ENCODE measurements at regions not wholly inside any gene's neighbourhood (a gene's known extent, or its start where the extent isn't known, plus 50 kb on each side); places are given as distances from the start of the nearest gene placed in this dataset.

DNA sequence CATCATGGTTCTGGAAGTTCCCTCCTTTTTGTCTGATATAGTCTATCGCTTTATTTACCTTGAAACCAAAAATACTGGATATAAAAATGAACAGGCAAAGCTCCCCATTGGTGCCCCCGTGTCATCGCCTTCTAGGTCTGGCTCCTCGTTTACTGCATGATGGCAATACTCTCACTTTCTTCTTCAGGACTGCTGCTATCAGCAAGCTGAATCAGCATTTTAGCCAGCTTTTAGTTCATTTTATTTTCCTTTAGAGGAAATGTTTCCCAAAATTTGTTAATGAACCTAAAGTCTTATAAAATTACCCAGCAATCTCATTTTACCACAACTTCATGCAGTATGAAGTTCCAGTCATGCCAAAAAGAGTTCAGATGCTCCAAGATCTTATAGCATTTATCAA, 80.5 kb downstream of the ZIC3 start:
- no peak overlapping the region for H3K27ac Mint-ChIP-seq
- DNase-seq, result no peak
- H3K4me3 Mint-ChIP-seq, result no peak overlapping the region
- H3K9me3 Mint-ChIP-seq, result no peaks in the 10 kb centered on the region
- H3K4me1 Mint-ChIP-seq, result no peaks in the 10 kb centered on the region
- peaks cover 0 to 8% (median 6%) of the 10 kb centered on the region in 3 donors for H3K27me3 Mint-ChIP-seq (ENCODE audit: low read depth in 3 of 3)
- H3K36me3 Mint-ChIP-seq, result no peaks in the 10 kb centered on the region

DNA sequence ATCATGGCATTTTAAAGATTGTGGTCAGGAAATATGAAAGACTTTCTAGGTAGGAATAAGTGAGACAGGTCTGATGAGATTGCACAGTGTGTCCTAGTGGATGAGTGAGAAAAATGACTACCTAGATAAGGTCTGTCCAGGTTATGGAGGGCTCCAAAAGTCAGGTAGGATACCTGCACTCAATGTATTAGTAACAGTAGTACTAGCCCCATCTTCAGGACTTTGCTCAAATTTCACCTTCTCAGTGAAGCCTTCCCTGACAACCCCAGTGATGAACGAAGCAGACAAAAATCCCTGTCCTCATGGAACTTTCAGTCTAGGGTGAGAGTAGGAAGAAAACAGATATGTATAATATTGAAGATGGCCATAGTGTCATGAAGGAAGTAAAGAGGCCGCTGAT, 85.7 kb downstream of the ZIC3 start:
- no peaks in the 10 kb centered on the region for H3K36me3 Mint-ChIP-seq
- no peak overlapping the region for H3K4me3 Mint-ChIP-seq
- no peaks in the 10 kb centered on the region for H3K4me1 Mint-ChIP-seq
- peaks cover 0 to 5% (median 3%) of the 10 kb centered on the region in 3 donors for H3K27me3 Mint-ChIP-seq (ENCODE audit: low read depth in 3 of 3)
- H3K27ac Mint-ChIP-seq, result no peak overlapping the region
- DNase-seq, result no peak
- peaks cover 0 to 3% (median 0%) of the 10 kb centered on the region in 6 donors for H3K9me3 Mint-ChIP-seq

DNA sequence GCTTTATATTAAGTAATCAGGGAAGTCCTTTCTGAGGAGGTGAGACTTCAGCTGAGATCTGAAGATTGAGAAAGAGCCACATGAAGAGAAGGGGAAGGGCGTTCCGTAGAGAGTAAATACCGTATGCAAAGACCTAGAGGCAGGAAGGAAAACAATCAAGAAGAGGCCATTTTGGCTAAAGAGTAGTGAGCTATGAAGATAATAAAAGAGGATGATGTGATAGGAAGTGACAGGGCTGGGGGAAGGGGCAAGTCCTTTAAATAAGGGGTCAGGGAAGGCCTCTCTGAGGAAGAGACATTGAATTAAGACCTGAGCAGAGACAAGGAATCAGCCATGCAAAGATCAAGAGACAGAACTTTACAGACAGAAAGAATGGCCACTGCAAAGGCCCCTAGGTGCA, 86.2 kb downstream of the ZIC3 start:
- H3K4me1 Mint-ChIP-seq, result no peaks in the 10 kb centered on the region
- H3K4me3 Mint-ChIP-seq, result no peak overlapping the region
- no peak overlapping the region for H3K27ac Mint-ChIP-seq
- no peak for DNase-seq
- peaks cover 0 to 3% (median 0%) of the 10 kb centered on the region in 6 donors for H3K9me3 Mint-ChIP-seq
- no peaks in the 10 kb centered on the region for H3K36me3 Mint-ChIP-seq
- peaks cover 0 to 5% (median 3%) of the 10 kb centered on the region in 3 donors for H3K27me3 Mint-ChIP-seq (ENCODE audit: low read depth in 3 of 3)

DNA sequence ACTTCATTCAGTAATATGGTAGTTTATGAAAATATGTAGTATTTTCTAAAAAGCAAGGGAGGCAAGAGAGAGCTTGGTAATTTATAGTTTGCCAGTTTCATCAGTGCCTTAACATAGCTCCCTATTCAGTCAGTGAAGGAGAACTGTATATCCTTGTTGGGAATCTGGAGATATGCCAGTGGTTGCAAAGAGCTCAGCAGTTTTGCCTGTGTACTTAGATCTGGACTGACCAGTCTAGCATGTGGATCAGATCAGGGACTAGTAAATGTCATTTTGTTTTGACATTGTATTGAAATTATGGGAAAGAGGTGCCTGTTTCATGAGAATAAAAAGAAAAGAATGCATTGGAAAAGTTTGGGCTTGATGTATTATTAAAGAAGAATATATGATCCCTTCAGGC, 88.6 kb downstream of the ZIC3 start:
- no peak overlapping the region for H3K4me3 Mint-ChIP-seq
- peaks cover 0 to 3% (median 0%) of the 10 kb centered on the region in 6 donors for H3K9me3 Mint-ChIP-seq
- peaks cover 0 to 2% (median 0%) of the 10 kb centered on the region in 3 donors for H3K27me3 Mint-ChIP-seq (ENCODE audit: low read depth in 3 of 3)
- DNase-seq, result no peak
- H3K4me1 Mint-ChIP-seq, result no peaks in the 10 kb centered on the region
- H3K27ac Mint-ChIP-seq, result no peak overlapping the region
- no peaks in the 10 kb centered on the region for H3K36me3 Mint-ChIP-seq

DNA sequence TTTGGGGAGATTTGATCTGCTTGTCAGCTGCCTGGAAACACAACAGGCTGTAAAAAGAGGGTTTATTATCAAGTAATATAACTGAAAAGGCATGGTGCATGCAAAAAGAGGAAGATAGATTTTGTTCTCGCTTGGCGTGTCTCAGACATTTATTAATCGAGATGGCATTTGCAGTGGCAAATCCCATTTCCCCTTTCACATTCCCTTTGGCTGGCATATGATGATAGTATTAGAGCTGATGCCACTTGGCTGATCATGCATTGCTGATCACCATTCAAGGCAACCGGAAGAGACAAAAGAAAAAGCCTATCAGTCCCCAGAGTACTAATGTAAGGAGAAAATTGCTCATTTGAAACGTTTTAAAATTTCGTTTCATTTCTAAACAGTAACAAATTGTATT, 101.8 kb downstream of the ZIC3 start:
- no peak overlapping the region for H3K27ac Mint-ChIP-seq
- H3K4me3 Mint-ChIP-seq, result no peak overlapping the region
- DNase-seq, result no peak
- H3K27me3 Mint-ChIP-seq (ENCODE audit: low read depth in 3 of 3), result peaks cover 2 to 11% (median 3%) of the 10 kb centered on the region in 3 donors
- no peaks in the 10 kb centered on the region for H3K36me3 Mint-ChIP-seq
- peaks cover 0 to 2% (median 0%) of the 10 kb centered on the region in 6 donors for H3K9me3 Mint-ChIP-seq
- H3K4me1 Mint-ChIP-seq, result no peaks in the 10 kb centered on the region

DNA sequence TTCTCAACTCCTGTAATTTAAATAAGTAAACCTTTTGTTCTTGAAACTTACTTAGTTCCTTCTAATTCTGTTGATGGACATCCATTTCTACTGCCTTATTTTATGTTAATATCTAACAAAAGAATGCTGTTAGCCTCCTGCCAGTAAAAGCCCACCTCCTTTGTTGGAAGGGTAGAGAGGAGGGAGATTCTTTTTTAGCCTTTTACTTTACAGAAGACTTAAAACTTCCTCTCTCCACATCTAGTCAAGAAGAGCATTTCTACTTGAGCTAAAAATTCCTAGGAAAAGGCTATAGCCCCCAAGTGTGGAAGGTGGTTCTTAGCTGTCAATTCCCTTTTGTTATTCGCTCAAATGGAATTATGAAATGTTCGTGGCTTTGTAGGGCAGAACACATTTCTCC, 118.7 kb downstream of the ZIC3 start:
- H3K27ac Mint-ChIP-seq, result no peak overlapping the region
- no peaks in the 10 kb centered on the region for H3K36me3 Mint-ChIP-seq
- no peaks in the 10 kb centered on the region for H3K9me3 Mint-ChIP-seq
- peaks cover 0 to 3% (median 2%) of the 10 kb centered on the region in 3 donors for H3K27me3 Mint-ChIP-seq (ENCODE audit: low read depth in 3 of 3)
- no peaks in the 10 kb centered on the region for H3K4me1 Mint-ChIP-seq
- no peak overlapping the region for H3K4me3 Mint-ChIP-seq
- DNase-seq, result no peak

DNA sequence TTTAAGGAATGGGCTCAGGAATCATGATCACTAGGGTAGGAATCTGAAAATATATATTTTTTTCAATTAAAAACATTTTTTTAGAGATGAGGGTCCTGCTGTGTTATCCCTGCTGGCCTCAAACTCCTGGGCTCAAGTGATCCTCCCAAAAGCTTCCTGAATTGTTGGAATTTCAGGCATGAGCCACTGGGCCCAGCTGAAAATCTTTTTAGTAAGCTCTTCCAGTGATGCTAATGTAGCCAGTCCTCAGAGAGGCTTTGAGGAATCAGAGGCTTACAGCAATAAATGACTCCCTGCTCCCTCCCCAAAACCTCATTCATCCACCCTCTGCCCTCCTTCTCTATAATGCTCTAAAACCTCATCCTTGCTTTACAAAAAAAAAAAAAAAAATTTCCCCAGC, 129.5 kb downstream of the ZIC3 start:
- no peaks in the 10 kb centered on the region for H3K4me1 Mint-ChIP-seq
- no peak overlapping the region for H3K27ac Mint-ChIP-seq

DNA sequence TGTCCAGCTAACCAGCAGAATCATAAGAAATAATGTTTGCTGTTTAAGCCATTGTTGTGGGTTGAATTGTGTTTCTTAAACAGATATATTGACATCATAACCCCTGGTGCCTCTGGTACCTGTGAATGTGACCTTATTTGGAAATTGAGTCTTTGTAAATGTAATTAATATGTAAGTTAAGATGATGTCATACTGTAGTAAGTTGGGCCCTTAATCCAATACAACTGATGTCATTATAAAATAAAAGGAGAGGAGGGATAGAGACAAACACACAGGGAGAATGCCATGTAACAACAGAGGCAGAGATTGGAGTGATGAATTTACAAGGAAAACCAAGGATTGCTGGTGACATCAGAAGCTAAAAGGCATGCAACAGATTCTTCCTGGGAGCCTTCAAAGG, 141.4 kb downstream of the ZIC3 start:
- DNase-seq, result no peak
- no peaks in the 10 kb centered on the region for H3K4me1 Mint-ChIP-seq
- no peak overlapping the region for H3K4me3 Mint-ChIP-seq
- no peak overlapping the region for H3K27ac Mint-ChIP-seq
- H3K36me3 Mint-ChIP-seq, result no peaks in the 10 kb centered on the region
- peaks cover 0 to 6% (median 2%) of the 10 kb centered on the region in 3 donors for H3K27me3 Mint-ChIP-seq (ENCODE audit: low read depth in 3 of 3)
- peaks cover 0 to 2% (median 0%) of the 10 kb centered on the region in 6 donors for H3K9me3 Mint-ChIP-seq

More for the DNA sequence above, 129.5 kb downstream of the ZIC3 start:
- Mint-ChIP-seq H3K36me3 (no peaks in the 10 kb centered on the region), H3K27me3 (ENCODE audit: low read depth in 3 of 3) (peaks cover 0 to 8% (median 0%) of the 10 kb centered on the region in 3 donors), H3K9me3 (no peaks in the 10 kb centered on the region), H3K4me3 (no peak overlapping the region)
- no peak for DNase-seq

DNA sequence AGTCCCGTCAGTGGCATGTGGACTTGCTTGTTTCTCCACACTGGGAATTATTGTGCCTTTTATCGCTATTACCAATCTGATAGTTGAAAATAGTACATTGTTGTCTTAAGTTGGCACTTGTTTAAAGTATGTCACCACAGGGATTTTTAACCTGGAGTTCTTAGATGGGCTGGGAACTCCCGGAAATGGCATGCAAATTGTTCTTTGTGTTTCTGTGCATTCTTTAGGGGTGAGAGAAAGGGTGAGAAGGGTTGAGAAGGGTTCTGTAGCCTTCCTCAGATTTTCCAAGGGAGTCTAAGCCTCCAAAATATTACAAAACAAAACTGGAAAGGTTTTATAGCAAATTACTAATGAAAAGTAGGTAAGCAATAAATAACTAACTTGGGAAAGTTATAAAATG, 176.9 kb downstream of the ZIC3 start:
- peaks cover 0 to 2% (median 0%) of the 10 kb centered on the region in 3 donors for H3K27me3 Mint-ChIP-seq (ENCODE audit: low read depth in 3 of 3)

DNA sequence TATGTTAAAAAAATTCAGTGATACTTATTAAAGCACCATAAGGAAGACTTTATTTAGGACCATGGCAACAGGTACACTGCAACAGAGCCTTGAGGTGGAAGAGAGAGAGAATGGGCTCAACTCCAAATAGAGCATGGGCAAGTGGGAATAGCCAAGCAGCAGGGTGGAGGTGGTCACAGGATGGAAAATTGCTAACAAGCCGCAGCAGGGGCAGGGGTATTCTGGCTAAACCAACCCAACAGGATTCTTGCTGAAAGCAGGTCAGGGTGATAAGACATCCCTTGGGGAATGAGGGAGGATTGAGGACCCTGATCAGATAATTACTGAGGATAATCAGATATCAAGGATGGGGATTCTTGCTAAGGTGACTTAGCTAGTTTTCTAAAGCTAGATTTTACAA, 177.5 kb downstream of the ZIC3 start:
- no peak for DNase-seq
- Mint-ChIP-seq H3K36me3 (no peaks in the 10 kb centered on the region), H3K27ac (no peak overlapping the region), H3K27me3 (ENCODE audit: low read depth in 3 of 3) (peaks cover 0 to 2% (median 0%) of the 10 kb centered on the region in 3 donors), H3K4me1 (no peaks in the 10 kb centered on the region), H3K9me3 (peaks cover 0 to 3% (median 0%) of the 10 kb centered on the region in 6 donors), H3K4me3 (no peak overlapping the region)

More for the DNA sequence above, 176.9 kb downstream of the ZIC3 start:
- no peak overlapping the region for H3K4me3 Mint-ChIP-seq
- no peaks in the 10 kb centered on the region for H3K4me1 Mint-ChIP-seq
- DNase-seq, result no peak
- no peaks in the 10 kb centered on the region for H3K36me3 Mint-ChIP-seq
- H3K9me3 Mint-ChIP-seq, result peaks cover 0 to 3% (median 0%) of the 10 kb centered on the region in 6 donors
- H3K27ac Mint-ChIP-seq, result no peak overlapping the region

DNA sequence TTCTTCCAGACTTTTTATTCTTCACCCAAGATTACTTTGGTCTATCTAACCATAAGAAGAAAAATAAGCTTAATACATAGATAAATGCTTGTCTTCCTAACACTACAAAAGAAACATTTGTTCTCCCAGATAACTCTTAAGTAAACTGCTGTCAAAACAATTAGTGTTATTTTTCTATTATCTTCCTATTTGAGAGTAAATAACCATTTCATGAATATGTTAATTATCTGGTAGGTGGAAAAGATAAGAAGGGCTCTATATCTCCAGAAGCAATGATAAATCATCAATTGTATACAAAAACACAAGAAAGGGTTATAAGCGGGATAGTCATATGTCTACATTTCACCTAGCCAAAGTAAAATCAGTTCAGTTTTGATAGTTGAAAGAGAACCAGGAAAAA, 180.4 kb downstream of the ZIC3 start:
- no peak for DNase-seq
- H3K27ac Mint-ChIP-seq, result no peak overlapping the region
- no peaks in the 10 kb centered on the region for H3K4me1 Mint-ChIP-seq
- no peaks in the 10 kb centered on the region for H3K36me3 Mint-ChIP-seq
- H3K4me3 Mint-ChIP-seq, result no peak overlapping the region
- peaks cover 0 to 3% (median 2%) of the 10 kb centered on the region in 3 donors for H3K27me3 Mint-ChIP-seq (ENCODE audit: low read depth in 3 of 3)
- H3K9me3 Mint-ChIP-seq, result no peaks in the 10 kb centered on the region

DNA sequence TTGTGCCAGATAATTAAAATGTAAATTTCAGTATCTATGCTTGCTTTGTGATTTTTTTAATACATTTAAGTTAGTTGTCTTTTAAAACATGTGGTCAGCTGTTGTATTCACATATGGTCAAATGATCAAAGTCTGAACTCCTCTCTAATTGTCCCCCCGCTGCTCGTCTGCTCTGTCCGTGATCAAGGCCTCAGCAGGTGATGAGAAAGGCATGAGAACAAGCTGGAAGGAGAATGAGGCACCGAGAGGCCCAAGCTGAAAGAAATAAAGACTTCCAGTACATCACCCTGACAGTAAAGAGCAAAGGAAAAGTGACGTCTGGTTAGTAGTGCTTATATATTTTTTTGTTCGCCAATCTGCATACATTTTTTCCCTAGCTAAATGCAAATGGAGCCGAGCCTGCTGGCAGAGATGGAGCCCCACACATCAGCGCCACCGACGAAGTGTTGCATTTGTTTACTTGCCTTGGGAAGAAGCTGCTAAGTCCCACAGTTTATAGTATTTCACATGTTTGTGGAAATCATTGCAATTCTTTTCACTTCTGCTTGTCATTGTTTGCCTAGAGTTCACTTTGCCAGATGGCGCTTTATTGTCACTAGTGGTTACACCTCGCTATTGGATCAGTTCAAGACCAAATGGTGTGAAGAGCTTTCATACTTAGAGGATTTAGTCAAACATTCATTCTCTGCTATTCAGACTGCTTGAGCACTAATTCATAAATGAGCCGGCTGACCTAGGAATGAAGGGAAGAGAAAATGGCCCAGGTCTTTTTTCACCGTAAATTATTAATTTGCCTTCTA, 181.5 kb downstream of the ZIC3 start:
- H3K27me3 Mint-ChIP-seq (ENCODE audit: low read depth in 3 of 3), result peaks cover 0 to 3% (median 2%) of the 10 kb centered on the region in 3 donors
- H3K4me3 Mint-ChIP-seq, result no peak overlapping the region
- H3K4me1 Mint-ChIP-seq, result no peaks in the 10 kb centered on the region
- H3K9me3 Mint-ChIP-seq, result no peaks in the 10 kb centered on the region
- DNase-seq, result no peak
- no peak overlapping the region for H3K27ac Mint-ChIP-seq
- no peaks in the 10 kb centered on the region for H3K36me3 Mint-ChIP-seq

DNA sequence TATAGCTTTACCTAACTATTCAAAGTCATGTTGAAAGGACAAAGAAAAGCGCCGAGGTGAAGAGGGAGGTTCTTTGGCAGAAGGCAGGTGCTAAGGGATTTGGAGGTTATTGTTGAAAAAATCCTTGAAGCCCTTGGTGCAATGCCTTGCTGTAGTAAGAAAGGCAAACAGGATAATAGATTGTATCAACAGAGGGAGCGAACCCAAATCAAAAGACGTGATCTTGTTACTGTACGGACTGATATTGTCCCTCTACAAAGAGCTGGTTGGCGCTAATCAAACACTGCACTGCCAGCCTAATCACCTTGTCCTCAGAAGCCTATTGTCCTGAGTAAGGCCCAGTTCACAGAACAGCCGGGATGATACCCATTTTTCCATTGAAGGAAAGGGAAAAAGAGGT, 182.9 kb downstream of the ZIC3 start:
- Mint-ChIP-seq H3K36me3 (no peaks in the 10 kb centered on the region), H3K27ac (no peak overlapping the region), H3K4me3 (no peak overlapping the region), H3K4me1 (no peaks in the 10 kb centered on the region), H3K27me3 (ENCODE audit: low read depth in 3 of 3) (peaks cover 0 to 3% (median 2%) of the 10 kb centered on the region in 3 donors), H3K9me3 (no peaks in the 10 kb centered on the region)
- DNase-seq, result no peak

DNA sequence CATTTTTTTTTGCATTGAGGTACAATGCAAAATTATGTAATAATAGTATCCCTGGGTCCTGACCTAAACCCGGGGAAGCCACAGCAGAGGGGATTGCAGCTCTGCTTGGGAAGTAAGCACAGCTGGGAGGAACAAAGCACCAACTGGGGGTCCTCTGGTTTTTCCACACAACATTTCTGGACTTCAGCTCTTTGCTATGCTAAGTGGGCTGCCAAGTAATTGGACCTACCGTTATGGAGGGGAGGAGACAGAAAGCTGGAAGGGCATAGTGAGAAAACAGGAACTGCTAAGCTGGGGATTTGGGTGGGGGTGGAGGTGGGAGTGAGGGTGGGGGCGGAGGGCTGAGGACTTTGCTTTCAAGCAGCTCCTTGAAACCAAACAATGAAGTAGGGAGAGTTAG, 183.3 kb downstream of the ZIC3 start:
- Mint-ChIP-seq H3K27ac (no peak overlapping the region), H3K27me3 (ENCODE audit: low read depth in 3 of 3) (peaks cover 0 to 3% (median 2%) of the 10 kb centered on the region in 3 donors), H3K36me3 (no peaks in the 10 kb centered on the region), H3K4me3 (no peak overlapping the region), H3K4me1 (no peaks in the 10 kb centered on the region), H3K9me3 (no peaks in the 10 kb centered on the region)
- DNase-seq, result no peak

DNA sequence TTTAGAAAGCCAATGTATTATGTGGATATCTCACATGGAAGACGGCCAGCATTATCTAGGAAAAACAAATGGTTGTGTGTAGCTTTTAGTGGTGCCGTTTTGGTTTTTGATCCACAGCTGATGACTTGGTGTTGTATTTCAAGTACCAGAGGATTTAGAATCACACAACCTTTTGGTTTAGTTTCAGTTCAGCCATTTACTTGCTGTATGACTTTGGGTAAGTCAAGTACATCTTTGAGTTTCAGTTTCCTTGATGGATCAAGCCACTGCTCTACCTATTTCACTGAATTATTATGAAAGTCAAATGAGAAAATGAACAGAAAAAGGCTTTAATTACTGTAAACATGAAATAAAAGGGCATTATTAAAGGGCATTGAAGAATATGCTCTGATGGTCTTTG, 205.6 kb downstream of the ZIC3 start:
- DNase-seq, result no peak
- Mint-ChIP-seq H3K4me1 (no peaks in the 10 kb centered on the region), H3K27ac (no peak overlapping the region), H3K9me3 (peaks cover 0 to 4% (median 0%) of the 10 kb centered on the region in 6 donors), H3K27me3 (ENCODE audit: low read depth in 3 of 3) (peaks cover 0 to 2% (median 0%) of the 10 kb centered on the region in 3 donors), H3K36me3 (no peaks in the 10 kb centered on the region), H3K4me3 (no peak overlapping the region)

All from immature natural killer cell (primary cell).